K562 (cell line): ENCODE measurements at regions not wholly inside any gene's neighbourhood (a gene's known extent, or its start where the extent isn't known, plus 50 kb on each side); places are given as distances from the start of the nearest gene placed in this dataset.
A peak's percentile ranks its signal among the peaks of the same experiment; 100 is the strongest.

Experiments
- ATAC-seq: fragments of 200-7000 bp; cut with Tn5 transposase; 3 replicates; pipeline ENCODE4 v1.9.1; 2020; ENCODE audit warnings: moderate library complexity
- BruUV-seq: library from RNA; stranded (reverse); fragments of 400-500 nt; replicated peaks from 2 replicates; lab custom pipeline; 2021; lab: Mats Ljungman, UMichigan
- CTCF ChIA-PET: fragments of 300-600 bp; formaldehyde crosslinking; extraction: SDS; loops from one replicate; lab custom pipeline; 2021; ENCODE audit warnings: low intra/inter-chr PET ratio; lab: Yijun Ruan, JAX
- POLR2A ChIA-PET: fragments of 300-600, 350-650 bp; sonication (Branson Sonifier 250); formaldehyde crosslinking; extraction: SDS; loops from one replicate; lab custom pipeline; 2021; ENCODE audit warnings: antibody characterized with exemption, inconsistent platforms; lab: Yijun Ruan, JAX
- DNase-seq, 4 experiments: peaks; one replicate each; pipeline versions ENCODE4 v3.0.0 to v3.0.0-alpha.2; 2011 to 2018; ENCODE audit warnings: low spot score in 3 of 4, mixed read lengths in 3 of 4; ENCODE audit errors: extremely low read depth in 1 of 4
- FAIRE-seq: peaks from 2 replicates; lab custom pipeline; 2011; peaks lifted over from hg19 to GRCh38; lab: Jason Lieb, UNC
- H2AFZ ChIP-seq: 2 replicates; pipeline ENCODE4 v1.6.0; 2011; ENCODE audit warnings: low read depth, low read length, control low read depth, inconsistent platforms
- H3K27ac ChIP-seq: fragments of 200-600 bp; 3 replicates; pipeline ENCODE4 v1.8.0; 2011; ENCODE audit warnings: low read depth, mild to moderate bottlenecking, control low read depth, inconsistent platforms, low read length, moderate library complexity, mixed read lengths; ENCODE audit errors: extremely low read depth
- H3K27me3 ChIP-seq, 2 experiments: fragments of 300-600 bp in 1 of 2; 2 replicates in 1 of 2; 3 replicates in 1 of 2; pipeline versions ENCODE4 v1.6.0 to v1.8.0; 2011; ENCODE audit warnings: inconsistent platforms in 2 of 2, low read length in 2 of 2, mild to moderate bottlenecking in 1 of 2, mixed read lengths in 1 of 2, moderate library complexity in 1 of 2; ENCODE audit not compliant: control insufficient read depth in 2 of 2, insufficient read depth in 2 of 2
- H3K36me3 ChIP-seq: fragments of 300-600 bp; 3 replicates; pipeline ENCODE4 v1.8.0; 2011; ENCODE audit warnings: mild to moderate bottlenecking, low read length, inconsistent platforms; ENCODE audit not compliant: control insufficient read depth, insufficient read depth
- H3K4me1 ChIP-seq, 2 experiments: fragments of 200-600 bp in 1 of 2; replicated peaks in 1 of 2; 2 replicates in 1 of 2; 3 replicates in 1 of 2; pipeline versions ENCODE4 v1.5.1 to v1.8.0; 2011; ENCODE audit warnings: inconsistent platforms in 2 of 2, low read length in 2 of 2, mild to moderate bottlenecking in 1 of 2, mixed read lengths in 1 of 2, moderate library complexity in 1 of 2; ENCODE audit not compliant: control insufficient read depth in 2 of 2, insufficient read depth in 2 of 2
- H3K4me2 ChIP-seq: 2 replicates; pipeline ENCODE4 v1.6.1; 2011; ENCODE audit warnings: low read length, control low read depth, inconsistent platforms, mixed read lengths; ENCODE audit not compliant: insufficient read depth
- H3K4me3 ChIP-seq: fragments of 200-600 bp; sonication (generic), shearing (Covaris generic); 2 replicates; pipeline ENCODE4 v1.5.1; 2016; ENCODE audit warnings: control low read depth, inconsistent platforms
- H3K79me2 ChIP-seq: fragments of 200-600 bp; 3 replicates; pipeline ENCODE4 v1.8.0; 2011; ENCODE audit warnings: low read length, inconsistent platforms; ENCODE audit not compliant: control insufficient read depth, insufficient read depth
- H3K9ac ChIP-seq, 2 experiments: 2 replicates each; pipeline versions ENCODE4 v1.6.0 to v1.6.1; 2011; ENCODE audit warnings: low read depth in 2 of 2, low read length in 2 of 2, control low read depth in 1 of 2, inconsistent platforms in 1 of 2, mild to moderate bottlenecking in 1 of 2, mixed read lengths in 1 of 2; ENCODE audit not compliant: insufficient read depth in 1 of 2
- H3K9me1 ChIP-seq: one replicate; pipeline ENCODE4 v1.6.0; 2011; ENCODE audit warnings: inconsistent platforms, mild to moderate bottlenecking, low read length, moderate library complexity; ENCODE audit not compliant: control insufficient read depth, insufficient read depth
- H3K9me3 ChIP-seq: replicated peaks from 2 replicates; pipeline ENCODE4 v1.5.1; 2011; ENCODE audit warnings: low read depth, low read length, inconsistent platforms; ENCODE audit not compliant: control insufficient read depth, insufficient read depth
- H4K20me1 ChIP-seq: replicated peaks from 2 replicates; pipeline ENCODE4 v1.6.1; 2011; ENCODE audit warnings: low read length, inconsistent platforms, mixed read lengths; ENCODE audit not compliant: control insufficient read depth, insufficient read depth
- HMG20A ChIP-seq: fragments of 450-650 bp; formaldehyde crosslinking; conservative IDR thresholded peaks from 2 replicates; pipeline ENCODE4 v1.4.0; 2020; ENCODE audit warnings: mild to moderate bottlenecking, mixed read lengths
- NEUROD1 ChIP-seq: fragments of 150-350 bp; IDR thresholded peaks from 2 replicates; pipeline ENCODE4 v1.6.1; 2014; ENCODE audit warnings: borderline replicate concordance, low read length, low read depth; ENCODE audit not compliant: partially characterized antibody
- NFE2 ChIP-seq: IDR thresholded peaks from 2 replicates; pipeline ENCODE4 v1.6.1; 2014; ENCODE audit warnings: antibody characterized with exemption, low read depth
- RFX1 ChIP-seq: fragments of 450-650 bp; IDR thresholded peaks from 2 replicates; pipeline ENCODE4 v1.6.1; 2016; ENCODE audit warnings: mild to moderate bottlenecking, moderate library complexity
- SIN3B ChIP-seq: fragments of 450-650 bp; IDR thresholded peaks from 2 replicates; pipeline ENCODE4 v1.6.1; 2017; ENCODE audit warnings: low read depth, mild to moderate bottlenecking, moderate library complexity
- WGBS: fragments of 100-300 bp; shearing (Covaris generic); methylation state at CpG from one replicate; pipeline ENCODE4 v1.1.6; 2016; ENCODE audit warnings: low coverage, mixed read lengths; ENCODE audit not compliant: insufficient coverage; ENCODE audit errors: missing lambda C conversion rate; 5-methylcytosine and 5-hydroxymethylcytosine counted together
- in situ Hi-C: fragments of 300-500 bp; cut with MboI; formaldehyde crosslinking; loops from 4 replicates; pipeline ENCODE4 v1.15.0; 2018; ENCODE audit warnings: inconsistent platforms, mixed read lengths
- intact Hi-C: fragments of 100-400 bp; cut with micrococcal nuclease; formaldehyde crosslinking; loops from 2 replicates; pipeline ENCODE4 v1.14.2; 2022

GRCh38 chr9:108687006-108687987 is 168.5 kb downstream of the ACTL7B start:
- CTCF ChIA-PET, result no interaction called here
- H3K9me1 ChIP-seq, result no peaks in the 10 kb centered on the region
- TF ChIP-seq HMG20A (no peak), NEUROD1 (no peak), RFX1 (peak; percentile 41; the same call in 1 of the 2 replicates), NFE2 (no peak), SIN3B (no peak)
- no peak overlapping the region for H3K9ac ChIP-seq
- WGBS, result 1% methylated on average over 8 of the region's 8 CpGs
- ATAC-seq (no peak), DNase-seq (no peak), FAIRE-seq (no peak)
- no peaks in the 10 kb centered on the region for H3K9me3 ChIP-seq
- no peaks in the 10 kb centered on the region for H4K20me1 ChIP-seq
- intact Hi-C loops (no loop called here), in situ Hi-C loops (no loop called here)
- BruUV-seq, result no TSS peak
- no peaks in the 10 kb centered on the region for H3K4me1 ChIP-seq
- no peak overlapping the region for H3K4me3 ChIP-seq
- H3K36me3 ChIP-seq, result no peaks in the 10 kb centered on the region
- H2AFZ ChIP-seq, result no peak overlapping the region
- no peaks in the 10 kb centered on the region for H3K27me3 ChIP-seq
- no peak overlapping the region for H3K27ac ChIP-seq
- POLR2A ChIA-PET, result no interaction called here
- no peaks in the 10 kb centered on the region for H3K79me2 ChIP-seq
- no peak overlapping the region for H3K4me2 ChIP-seq
